ENCODE measurements at regions not wholly inside any gene's neighbourhood (a gene's known extent, or its start where the extent isn't known, plus 50 kb on each side); places are given as distances from the start of the nearest gene placed in this dataset.
"Not testable (repeated sequence)": the region's sequence is repeated elsewhere in the genome, so short reads cannot be mapped to it uniquely, and the experiment has no call there.

- no peak for DNase-seq (ENCODE audit: low spot score)
These were observed 731.0 kb downstream of the ZNF385D start for GRCh38 chr3:21020043-21020442.

GRCh38 chr3:21017115-21017852 lies 733.7 kb downstream of the ZNF385D start:
- no peak for DNase-seq (ENCODE audit: low spot score)

GRCh38 chr3:21013566-21013965 lies 737.4 kb downstream of the ZNF385D start:
- DNase-seq (ENCODE audit: low spot score) = no peak

- no peak for DNase-seq (ENCODE audit: low spot score)
These were observed 751.3 kb downstream of the ZNF385D start for GRCh38 chr3:20999661-21000060.

- no peak for DNase-seq (ENCODE audit: low spot score)
These were observed 753.8 kb downstream of the ZNF385D start for GRCh38 chr3:20997183-20997582.

- DNase-seq (ENCODE audit: low spot score) = no peak
These were observed 760.1 kb downstream of the ZNF385D start for GRCh38 chr3:20990896-20991295.

- DNase-seq (ENCODE audit: low spot score) = not testable (repeated sequence)
These were observed 761.4 kb downstream of the ZNF385D start for GRCh38 chr3:20989653-20990052.

GRCh38 chr3:20984594-20985205 lies 766.3 kb downstream of the ZNF385D start:
- no peak for DNase-seq (ENCODE audit: low spot score)

- no peak for DNase-seq (ENCODE audit: low spot score)
These were observed 775.8 kb downstream of the ZNF385D start for GRCh38 chr3:20975188-20975651.

GRCh38 chr3:20974396-20974795 lies 776.6 kb downstream of the ZNF385D start:
- no peak for DNase-seq (ENCODE audit: low spot score)

GRCh38 chr3:20970807-20971206 lies 780.2 kb downstream of the ZNF385D start:
- not testable (repeated sequence) for DNase-seq (ENCODE audit: low spot score)

GRCh38 chr3:20967485-20967884 lies 781.5 kb upstream of the SGO1 start:
- DNase-seq (ENCODE audit: low spot score) = not testable (repeated sequence)

- no peak for DNase-seq (ENCODE audit: low spot score)
These were observed 772.2 kb upstream of the SGO1 start for GRCh38 chr3:20958161-20958560.

- DNase-seq (ENCODE audit: low spot score) = no peak
These were observed 759.9 kb upstream of the SGO1 start for GRCh38 chr3:20945892-20946291.

GRCh38 chr3:20935791-20936190 lies 749.8 kb upstream of the SGO1 start:
- no peak for DNase-seq (ENCODE audit: low spot score)

GRCh38 chr3:20931834-20932233 lies 745.8 kb upstream of the SGO1 start:
- no peak for DNase-seq (ENCODE audit: low spot score)

GRCh38 chr3:20930034-20930433 lies 744.0 kb upstream of the SGO1 start:
- peak; percentile 47 for DNase-seq (ENCODE audit: low spot score)

GRCh38 chr3:20924646-20925385 lies 738.8 kb upstream of the SGO1 start:
- DNase-seq (ENCODE audit: low spot score) = no peak

GRCh38 chr3:20921112-20921511 lies 735.1 kb upstream of the SGO1 start:
- DNase-seq (ENCODE audit: low spot score) = not testable (repeated sequence)

GRCh38 chr3:20916951-20917606 lies 731.1 kb upstream of the SGO1 start:
- no peak for DNase-seq (ENCODE audit: low spot score)

- no peak for DNase-seq (ENCODE audit: low spot score)
These were observed 728.3 kb upstream of the SGO1 start for GRCh38 chr3:20914310-20914709.

GRCh38 chr3:20912406-20912805 lies 726.4 kb upstream of the SGO1 start:
- no peak for DNase-seq (ENCODE audit: low spot score)
